NCI-H69 (cell line): ENCODE measurements at regions not wholly inside any gene's neighbourhood (a gene's known extent, or its start where the extent isn't known, plus 50 kb on each side); places are given as distances from the start of the nearest gene placed in this dataset.

ENCODE experiments used
- DNase-seq: peaks from one replicate; lab custom pipeline; 2025; lab: John Stamatoyannopoulos, UW

- no peak for DNase-seq
Measured at GRCh38 chr2:22600156-22600555, 784.8 kb upstream of the KLHL29 start.

GRCh38 chr2:22600999-22601398 is 784.0 kb upstream of the KLHL29 start:
- no peak for DNase-seq

DNA sequence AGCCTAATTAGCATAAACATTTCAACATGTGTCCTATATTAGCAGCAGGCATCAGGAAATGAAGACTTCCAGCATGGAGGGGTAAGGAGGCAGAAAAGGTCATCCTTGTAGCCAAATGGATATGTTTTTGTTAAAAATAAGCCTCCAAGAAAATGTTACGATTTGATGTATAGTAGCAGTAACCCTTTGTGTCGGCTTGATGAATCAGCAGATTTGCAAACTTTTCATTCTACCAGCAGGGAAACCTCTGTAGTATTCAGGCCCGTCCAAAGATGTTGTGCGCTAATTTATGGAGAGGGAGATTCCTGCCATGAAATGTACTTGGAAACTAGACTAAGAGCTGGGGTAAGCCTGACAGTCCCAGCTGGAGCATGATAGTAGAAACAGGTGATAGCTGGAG is 780.8 kb upstream of the KLHL29 start:
- no peak for DNase-seq

GRCh38 chr2:22616031-22616430 is 768.9 kb upstream of the KLHL29 start:
- no peak for DNase-seq

GRCh38 chr2:22623620-22624019 is 761.4 kb upstream of the KLHL29 start:
- DNase-seq, result no peak

GRCh38 chr2:22626621-22627020 is 758.4 kb upstream of the KLHL29 start:
- DNase-seq, result peak; percentile 2

GRCh38 chr2:22628221-22628620 is 756.8 kb upstream of the KLHL29 start:
- DNase-seq, result no peak

GRCh38 chr2:22628906-22629305 is 756.1 kb upstream of the KLHL29 start:
- no peak for DNase-seq

DNA sequence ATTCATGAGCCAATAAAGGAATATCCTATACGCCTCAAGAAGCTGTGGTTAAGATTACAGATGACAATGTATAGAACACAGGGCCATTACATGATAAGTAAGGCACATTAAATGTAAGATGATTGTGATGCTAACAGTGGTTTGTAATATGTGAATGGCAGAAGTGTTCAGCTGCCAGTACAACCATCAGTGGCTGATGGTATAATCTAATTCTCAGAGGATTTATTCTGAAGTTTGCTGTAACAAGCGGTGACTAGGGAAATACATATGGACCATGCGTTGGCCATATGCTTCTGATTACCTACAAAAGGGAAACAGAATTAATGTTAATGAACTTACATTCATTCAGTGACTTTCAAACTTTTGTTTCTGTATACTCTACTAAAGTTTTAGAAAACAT is 750.8 kb upstream of the KLHL29 start:
- DNase-seq, result no peak

GRCh38 chr2:22656426-22656825 is 728.6 kb upstream of the KLHL29 start:
- no peak for DNase-seq

DNA sequence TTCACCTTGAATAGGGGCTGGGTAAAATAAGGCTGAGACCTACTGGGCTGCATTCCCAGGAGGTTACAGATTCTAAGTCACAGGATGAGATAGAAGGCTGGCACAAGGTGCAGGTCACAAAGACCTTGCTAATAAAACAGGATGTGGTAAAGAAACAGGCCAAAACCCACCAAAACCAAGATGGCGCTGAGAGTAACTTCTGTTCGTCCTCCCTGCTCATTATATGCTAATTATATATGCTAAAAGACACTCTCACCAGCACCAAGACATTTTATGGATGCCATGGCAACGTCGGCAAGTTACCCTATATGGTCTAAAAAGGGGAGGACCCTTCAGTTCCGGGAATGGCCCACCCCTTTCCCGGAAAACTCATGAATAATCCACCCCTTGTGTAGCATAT is 711.5 kb upstream of the KLHL29 start:
- no peak for DNase-seq

- DNase-seq, result peak; percentile 84
Measured at GRCh38 chr2:22683914-22684313, 701.1 kb upstream of the KLHL29 start.

DNA sequence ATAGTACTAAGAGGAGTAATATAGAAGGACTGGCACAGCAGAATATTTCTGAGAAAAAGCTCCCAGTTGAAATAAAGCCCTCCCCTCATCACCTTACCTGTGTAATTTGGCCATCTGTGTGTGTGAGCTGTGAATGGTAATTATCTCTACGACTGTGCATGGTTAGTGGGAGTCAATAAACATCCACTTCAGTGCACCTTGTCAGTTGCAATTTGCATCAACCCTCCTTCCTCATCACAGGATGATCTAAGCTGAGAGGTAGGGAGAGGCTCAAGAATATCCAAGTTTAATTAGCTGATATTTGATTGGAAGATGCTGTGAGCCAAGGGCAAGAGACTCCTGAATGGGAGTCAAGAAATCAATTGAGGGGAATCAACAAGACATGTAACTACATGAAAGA is 694.9 kb upstream of the KLHL29 start:
- peak; percentile 84 for DNase-seq

GRCh38 chr2:22691666-22692065 is 693.3 kb upstream of the KLHL29 start:
- DNase-seq, result no peak

DNA sequence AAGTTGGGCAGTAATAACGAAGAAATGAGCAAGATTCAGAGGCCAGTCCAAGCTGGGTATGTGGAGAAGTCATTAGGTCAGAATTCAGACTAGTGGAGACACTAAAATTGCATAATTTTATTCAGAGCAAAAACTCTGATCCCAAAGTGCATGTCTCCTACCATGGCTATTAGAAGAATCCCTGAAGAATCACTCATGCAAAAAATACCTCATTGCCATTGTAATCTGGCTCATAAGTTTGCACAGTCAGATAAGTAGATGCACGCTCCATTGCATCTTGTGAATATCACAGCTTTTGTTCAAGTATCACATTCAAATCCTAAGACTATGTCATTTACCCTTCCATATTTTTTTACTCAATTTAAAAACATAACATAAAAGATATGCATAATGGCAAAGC is 692.2 kb upstream of the KLHL29 start:
- DNase-seq, result peak; percentile 5

DNA sequence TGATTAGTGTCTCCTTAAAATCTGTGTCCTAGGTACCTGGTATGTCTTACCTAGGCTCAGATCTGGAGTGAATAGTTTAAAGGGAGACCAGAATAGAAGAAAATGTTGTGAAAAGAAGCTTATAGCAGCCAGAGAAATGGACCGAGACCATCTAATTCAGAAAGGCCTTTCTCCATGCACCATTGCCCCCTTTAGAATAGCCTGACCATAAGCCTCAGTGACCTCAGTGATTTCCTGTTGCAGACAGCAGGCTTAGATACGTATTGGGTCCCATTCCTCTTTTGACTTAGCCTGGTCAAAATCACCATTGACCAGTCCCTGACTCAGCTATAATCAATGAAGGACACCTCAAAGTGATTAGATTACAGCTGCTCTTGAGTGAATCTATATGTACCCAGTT is 690.7 kb upstream of the KLHL29 start:
- no peak for DNase-seq

- no peak for DNase-seq
Measured at GRCh38 chr2:22694856-22695255, 690.1 kb upstream of the KLHL29 start.

DNA sequence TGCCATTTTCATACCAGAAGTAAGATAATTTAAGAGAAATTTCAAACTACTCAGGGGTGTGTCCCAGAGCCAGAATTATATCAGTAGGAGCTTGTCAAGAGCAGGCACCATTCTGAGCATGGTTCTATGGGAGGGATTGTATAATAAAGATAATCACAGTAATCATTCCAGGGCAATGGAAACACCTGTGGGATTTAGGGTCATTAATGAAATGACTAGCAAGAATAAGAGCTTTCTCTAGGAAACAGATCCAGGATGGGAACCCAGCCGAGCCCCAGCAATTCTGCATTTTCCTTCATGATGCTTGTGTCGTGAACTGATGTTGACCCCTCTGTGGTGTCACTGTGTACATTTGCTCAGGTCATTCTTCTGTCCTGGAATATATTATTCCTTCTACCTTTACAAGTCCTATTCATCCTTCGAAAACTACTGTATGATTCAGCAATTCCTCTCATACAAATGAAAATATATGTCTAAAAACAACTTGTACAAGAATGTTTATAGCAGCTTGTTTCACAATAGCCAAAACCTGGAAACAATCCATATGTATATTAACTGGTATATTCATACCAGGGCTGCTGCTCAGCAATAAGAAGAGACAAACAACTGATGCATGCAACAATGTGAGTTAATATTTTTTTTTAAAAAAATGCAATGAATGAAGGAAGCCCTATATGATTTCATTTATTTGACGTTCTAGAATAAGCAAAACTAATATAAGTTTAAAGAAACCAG is 687.8 kb upstream of the KLHL29 start:
- DNase-seq, result peak; percentile 60

- no peak for DNase-seq
Measured at GRCh38 chr2:22701561-22702160, 683.3 kb upstream of the KLHL29 start.

- DNase-seq, result peak; percentile 1
Measured at GRCh38 chr2:22703286-22703920, 681.6 kb upstream of the KLHL29 start.

- no peak for DNase-seq
Measured at GRCh38 chr2:22719396-22719795, 665.6 kb upstream of the KLHL29 start.

GRCh38 chr2:22729466-22729865 is 655.5 kb upstream of the KLHL29 start:
- no peak for DNase-seq

DNA sequence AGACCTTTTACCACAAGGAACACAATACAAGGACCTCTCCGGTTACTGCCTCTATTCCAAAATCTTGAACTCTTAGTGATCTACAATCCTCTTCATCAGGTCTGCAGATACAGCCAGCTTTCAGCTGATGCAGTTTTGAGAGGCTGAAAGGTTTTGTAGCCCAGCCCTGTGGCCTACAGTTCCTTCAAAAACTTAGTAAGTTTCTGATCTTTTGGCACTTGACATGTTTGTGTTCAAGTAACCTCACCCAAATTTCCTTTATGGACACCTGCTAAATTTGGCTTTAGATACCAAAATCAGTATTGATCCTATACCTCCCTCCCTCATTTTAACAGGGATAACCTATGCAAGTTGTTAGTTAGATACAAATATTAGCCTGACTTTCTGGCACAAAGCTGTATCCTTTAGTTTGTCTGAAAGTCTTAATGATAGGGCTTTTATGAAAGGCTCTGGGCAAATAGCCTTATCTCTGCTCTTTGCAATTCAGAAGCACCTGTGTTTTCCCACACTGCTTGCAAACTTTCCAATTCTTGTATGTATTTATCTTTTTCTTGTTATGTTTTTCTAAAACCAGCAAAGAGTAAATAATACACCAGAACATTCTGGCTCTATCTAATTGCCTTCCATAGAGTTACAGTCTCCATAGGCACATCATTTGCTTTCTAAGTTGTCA is 650.5 kb upstream of the KLHL29 start:
- DNase-seq, result no peak
